AG09309 (cell line): ENCODE measurements at regions not wholly inside any gene's neighbourhood (a gene's known extent, or its start where the extent isn't known, plus 50 kb on each side); places are given as distances from the start of the nearest gene placed in this dataset.

Experiments used
- DNase-seq: peaks from one replicate; pipeline ENCODE4 v3.0.0-alpha.2; 2010; ENCODE audit warnings: low read depth
- H3K4me3 ChIP-seq: 2 replicates; pipeline ENCODE4 v1.5.1; 2011; ENCODE audit warnings: mild to moderate bottlenecking, low read depth, low read length, moderate library complexity; ENCODE audit not compliant: control insufficient read depth
- TF ChIP-seq, protein P1 (sequence below): IDR thresholded peaks from 2 replicates; pipeline ENCODE4 v1.5.1; 2011; ENCODE audit warnings: mild to moderate bottlenecking, low read depth, low read length, inconsistent platforms; ENCODE audit not compliant: insufficient read depth, control insufficient read depth; ENCODE audit errors: missing control alignments

- TF ChIP-seq, protein P1, sequence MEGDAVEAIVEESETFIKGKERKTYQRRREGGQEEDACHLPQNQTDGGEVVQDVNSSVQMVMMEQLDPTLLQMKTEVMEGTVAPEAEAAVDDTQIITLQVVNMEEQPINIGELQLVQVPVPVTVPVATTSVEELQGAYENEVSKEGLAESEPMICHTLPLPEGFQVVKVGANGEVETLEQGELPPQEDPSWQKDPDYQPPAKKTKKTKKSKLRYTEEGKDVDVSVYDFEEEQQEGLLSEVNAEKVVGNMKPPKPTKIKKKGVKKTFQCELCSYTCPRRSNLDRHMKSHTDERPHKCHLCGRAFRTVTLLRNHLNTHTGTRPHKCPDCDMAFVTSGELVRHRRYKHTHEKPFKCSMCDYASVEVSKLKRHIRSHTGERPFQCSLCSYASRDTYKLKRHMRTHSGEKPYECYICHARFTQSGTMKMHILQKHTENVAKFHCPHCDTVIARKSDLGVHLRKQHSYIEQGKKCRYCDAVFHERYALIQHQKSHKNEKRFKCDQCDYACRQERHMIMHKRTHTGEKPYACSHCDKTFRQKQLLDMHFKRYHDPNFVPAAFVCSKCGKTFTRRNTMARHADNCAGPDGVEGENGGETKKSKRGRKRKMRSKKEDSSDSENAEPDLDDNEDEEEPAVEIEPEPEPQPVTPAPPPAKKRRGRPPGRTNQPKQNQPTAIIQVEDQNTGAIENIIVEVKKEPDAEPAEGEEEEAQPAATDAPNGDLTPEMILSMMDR, result no peak
- no peak overlapping the region for H3K4me3 ChIP-seq
- no peak for DNase-seq
Observed at GRCh38 chr6:104252276-104252675, 607.4 kb downstream of the HACE1 start.

DNA sequence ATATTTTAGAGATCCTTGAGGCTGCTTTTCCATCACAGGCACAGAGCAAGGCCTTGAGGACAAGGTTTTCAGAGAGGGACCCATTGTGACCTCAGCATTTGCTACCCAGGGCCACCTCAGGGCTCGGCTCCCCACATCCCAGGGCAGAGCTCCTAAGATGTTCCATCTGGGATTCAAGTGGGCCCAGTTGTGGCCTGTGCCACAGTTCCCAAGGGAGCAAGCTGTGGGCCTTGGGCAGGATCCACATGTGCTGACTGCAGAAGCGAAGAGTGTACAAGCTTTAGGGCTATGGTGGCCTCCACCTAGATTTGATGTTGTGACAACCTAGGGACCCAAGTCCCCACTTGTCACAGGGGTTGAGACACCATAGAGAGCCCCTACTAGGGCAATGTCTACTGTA is 608.1 kb downstream of the HACE1 start:
- no peak overlapping the region for H3K4me3 ChIP-seq
- TF ChIP-seq, protein P1, result no peak
- no peak for DNase-seq

DNA sequence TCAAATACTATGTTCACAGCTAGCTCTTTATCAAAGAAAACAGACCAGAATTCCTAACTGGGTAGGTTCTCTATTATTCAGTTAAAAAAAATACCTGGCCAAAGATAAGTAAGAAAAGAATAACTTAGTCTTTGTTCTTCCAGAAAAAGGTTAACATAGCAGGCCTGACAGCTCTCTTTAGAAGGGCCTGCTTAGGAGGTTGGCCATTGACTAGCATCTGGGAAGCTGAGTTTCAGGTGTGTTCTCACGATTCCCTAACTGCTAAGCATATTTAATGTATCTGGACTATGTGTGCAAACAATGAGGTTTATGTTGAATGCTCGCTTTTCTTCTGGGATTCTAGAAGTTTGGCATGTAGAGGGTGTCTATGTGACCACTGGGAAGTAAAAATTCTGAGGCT is 618.9 kb downstream of the HACE1 start:
- DNase-seq, result no peak
- TF ChIP-seq, protein P1, result no peak

DNA sequence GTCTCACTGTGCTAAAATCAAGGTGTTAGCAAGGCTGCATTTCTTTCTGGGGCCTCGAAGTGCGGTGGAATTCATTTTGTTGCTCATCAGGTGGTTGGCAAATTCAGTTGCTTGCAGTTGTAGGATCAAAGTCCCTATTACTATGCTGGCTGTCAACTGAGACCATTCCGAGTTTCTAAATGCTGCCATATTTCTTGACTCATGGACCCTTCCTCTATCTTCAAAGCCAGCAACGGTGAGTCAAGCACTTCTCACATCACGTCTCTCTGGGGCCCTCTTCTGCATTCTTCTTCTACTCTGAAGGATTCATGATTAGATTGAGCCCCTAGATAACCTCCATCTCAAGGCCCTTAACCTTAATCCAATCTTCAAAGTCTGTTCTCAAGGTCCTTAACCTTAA is 619.7 kb downstream of the HACE1 start:
- no peak for DNase-seq
- H3K4me3 ChIP-seq, result no peak overlapping the region
- TF ChIP-seq, protein P1, result no peak

More for the DNA sequence above, 618.9 kb downstream of the HACE1 start:
- H3K4me3 ChIP-seq, result no peak overlapping the region

DNA sequence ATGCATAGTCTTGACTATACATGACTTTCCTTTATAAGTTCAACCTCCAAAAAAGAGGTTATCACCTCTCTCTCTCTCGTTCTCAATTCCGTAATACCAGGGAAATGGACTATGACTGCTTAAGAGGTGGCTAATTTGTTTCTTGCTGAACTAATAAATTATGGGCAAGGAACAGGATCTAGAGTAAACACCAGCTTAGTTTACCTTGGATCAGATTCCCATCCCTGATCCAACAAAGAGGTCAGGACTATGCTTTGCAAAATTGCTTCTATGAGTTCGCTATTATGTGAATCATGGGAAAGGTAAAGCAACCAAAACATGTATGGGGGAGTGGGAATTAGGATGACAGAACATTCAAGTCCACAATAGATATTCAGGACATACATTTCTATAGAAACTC is 630.7 kb downstream of the HACE1 start:
- no peak overlapping the region for H3K4me3 ChIP-seq
- TF ChIP-seq, protein P1, result no peak
- DNase-seq, result no peak

GRCh38 chr6:104227508-104227907 is 632.2 kb downstream of the HACE1 start:
- H3K4me3 ChIP-seq, result no peak overlapping the region
- no peak for DNase-seq
- TF ChIP-seq, protein P1, result no peak
